T-helper 1 cell (primary cell): ENCODE measurements at regions not wholly inside any gene's neighbourhood (a gene's known extent, or its start where the extent isn't known, plus 50 kb on each side); places are given as distances from the start of the nearest gene placed in this dataset.

ENCODE experiments used
- DNase-seq, 5 donors: peaks; one replicate each; pipeline ENCODE4 v3.0.0-alpha.2; 2012 to 2020

- DNase-seq = no peak
Measured at GRCh38 chr12:27907766-27908165, 64.8 kb downstream of the PTHLH start.

GRCh38 chr12:27906658-27907473 is 65.7 kb downstream of the PTHLH start:
- no peak for DNase-seq

GRCh38 chr12:27906127-27906500 is 66.4 kb downstream of the PTHLH start:
- DNase-seq = no peak

GRCh38 chr12:27905285-27906126 is 67.0 kb downstream of the PTHLH start:
- no peak for DNase-seq

GRCh38 chr12:27902651-27903050 is 69.9 kb downstream of the PTHLH start:
- DNase-seq = no peak

- no peak for DNase-seq
Measured at GRCh38 chr12:27901959-27902358, 70.6 kb downstream of the PTHLH start.

GRCh38 chr12:27900920-27901879 is 71.3 kb downstream of the PTHLH start:
- no peak for DNase-seq

- DNase-seq = no peak
Measured at GRCh38 chr12:27899151-27899661, 73.3 kb downstream of the PTHLH start.

GRCh38 chr12:27898022-27898421 is 74.5 kb downstream of the PTHLH start:
- no peak for DNase-seq

GRCh38 chr12:27896419-27896990 is 76.0 kb downstream of the PTHLH start:
- no peak for DNase-seq

- no peak for DNase-seq
Measured at GRCh38 chr12:27894309-27894708, 78.2 kb downstream of the PTHLH start.

- DNase-seq = no peak
Measured at GRCh38 chr12:27879708-27880107, 92.8 kb downstream of the PTHLH start.

- no peak for DNase-seq
Measured at GRCh38 chr12:27875677-27876076, 95.6 kb upstream of the MANSC4 start.

- no peak for DNase-seq
Measured at GRCh38 chr12:27873010-27873409, 93.0 kb upstream of the MANSC4 start.

- no peak for DNase-seq
Measured at GRCh38 chr12:27871946-27872345, 91.9 kb upstream of the MANSC4 start.

- no peak for DNase-seq
Measured at GRCh38 chr12:27870939-27871338, 90.9 kb upstream of the MANSC4 start.

GRCh38 chr12:27869567-27869966 is 89.5 kb upstream of the MANSC4 start:
- DNase-seq = no peak

GRCh38 chr12:27868139-27868538 is 88.1 kb upstream of the MANSC4 start:
- no peak for DNase-seq

- no peak for DNase-seq
Measured at GRCh38 chr12:27866373-27867101, 86.5 kb upstream of the MANSC4 start.

GRCh38 chr12:27865421-27865820 is 85.4 kb upstream of the MANSC4 start:
- DNase-seq = no peak

- peak in 1 of 5 donors; percentile 52 for DNase-seq
Measured at GRCh38 chr12:27864521-27864920, 84.5 kb upstream of the MANSC4 start.

GRCh38 chr12:27863839-27864238 is 83.8 kb upstream of the MANSC4 start:
- no peak for DNase-seq
